ENCODE measurements at regions not wholly inside any gene's neighbourhood (a gene's known extent, or its start where the extent isn't known, plus 50 kb on each side); places are given as distances from the start of the nearest gene placed in this dataset.

DNA sequence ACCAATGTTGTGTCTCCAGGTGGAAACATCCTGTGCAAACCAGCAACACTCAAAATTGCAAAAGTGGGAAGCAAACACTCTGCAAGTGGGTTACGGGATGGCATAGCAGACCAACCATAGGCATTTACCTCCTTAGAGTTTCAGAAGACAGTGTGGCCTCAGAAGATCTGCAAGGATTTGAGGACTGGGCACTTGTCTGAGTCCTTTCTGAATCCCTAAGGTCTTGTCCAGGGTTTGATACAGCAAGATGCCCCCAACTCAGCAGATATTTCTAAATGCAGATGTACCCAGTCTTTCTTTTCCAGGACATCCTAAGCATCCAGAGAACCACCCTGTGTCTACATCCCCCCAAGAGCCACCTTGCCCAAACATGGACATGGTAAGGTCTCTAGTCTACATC is 51.7 kb upstream of the SHANK2 start:
- H3K9me3 ChIP-seq (ENCODE audit: control insufficient read depth in 2 of 2, low read length in 2 of 2): no peaks in the 10 kb centered on the region
- H3K27me3 ChIP-seq (ENCODE audit: control insufficient read depth in 2 of 2, insufficient read depth in 2 of 2, low read length in 2 of 2): no peaks in the 10 kb centered on the region
- H3K4me3 ChIP-seq (ENCODE audit: low read length in 2 of 2): no peak overlapping the region
- no peak overlapping the region for H3K27ac ChIP-seq (ENCODE audit: low read depth in 2 of 2, low read length in 2 of 2)
- no peaks in the 10 kb centered on the region for H3K36me3 ChIP-seq (ENCODE audit: control insufficient read depth in 2 of 2, insufficient read depth in 2 of 2, low read length in 2 of 2)
- no peak overlapping the region for H3K9ac ChIP-seq (ENCODE audit: low read depth in 1 of 2, low read length in 2 of 2)
- no peaks in the 10 kb centered on the region for H3K4me1 ChIP-seq (ENCODE audit: control insufficient read depth in 2 of 2, insufficient read depth in 2 of 2, low read length in 2 of 2)

- H3K4me1 ChIP-seq (ENCODE audit: control insufficient read depth in 2 of 2, insufficient read depth in 2 of 2, low read length in 2 of 2): no peaks in the 10 kb centered on the region
- H3K27ac ChIP-seq (ENCODE audit: low read depth in 2 of 2, low read length in 2 of 2): no peak overlapping the region
- H3K27me3 ChIP-seq (ENCODE audit: control insufficient read depth in 2 of 2, insufficient read depth in 2 of 2, low read length in 2 of 2): no peaks in the 10 kb centered on the region
- no peaks in the 10 kb centered on the region for H3K9me3 ChIP-seq (ENCODE audit: control insufficient read depth in 2 of 2, low read length in 2 of 2)
- no peaks in the 10 kb centered on the region for H3K36me3 ChIP-seq (ENCODE audit: control insufficient read depth in 2 of 2, insufficient read depth in 2 of 2, low read length in 2 of 2)
- no peak overlapping the region for H3K4me3 ChIP-seq (ENCODE audit: low read length in 2 of 2)
- no peak overlapping the region for H3K9ac ChIP-seq (ENCODE audit: low read depth in 1 of 2, low read length in 2 of 2)
These were observed 50.5 kb upstream of the SHANK2 start for GRCh38 chr11:71302911-71303310.

DNA sequence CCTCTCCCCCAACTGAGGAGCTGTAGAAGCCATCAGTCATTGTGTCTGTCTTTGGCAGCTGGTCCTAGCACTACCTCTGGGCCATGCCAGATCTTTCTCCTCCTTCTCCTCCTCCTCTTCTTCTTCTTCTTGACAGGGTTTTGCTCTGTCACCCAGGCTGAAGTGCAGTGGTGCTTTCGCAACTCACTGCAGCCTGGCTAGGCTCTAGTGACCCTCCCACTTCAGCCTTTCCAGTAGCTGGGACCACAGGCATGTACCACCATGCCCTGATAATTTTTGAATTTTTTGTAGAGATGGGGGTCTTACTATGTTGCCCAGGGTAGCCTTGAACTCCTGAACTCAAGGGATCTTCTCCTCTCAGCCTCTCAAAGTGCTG is 50.1 kb upstream of the SHANK2 start:
- no peak overlapping the region for H3K4me3 ChIP-seq (ENCODE audit: low read length in 2 of 2)
- no peaks in the 10 kb centered on the region for H3K9me3 ChIP-seq (ENCODE audit: control insufficient read depth in 2 of 2, low read length in 2 of 2)
- H3K36me3 ChIP-seq (ENCODE audit: control insufficient read depth in 2 of 2, insufficient read depth in 2 of 2, low read length in 2 of 2): no peaks in the 10 kb centered on the region
- no peak overlapping the region for H3K9ac ChIP-seq (ENCODE audit: low read depth in 1 of 2, low read length in 2 of 2)
- no peak overlapping the region for H3K27ac ChIP-seq (ENCODE audit: low read depth in 2 of 2, low read length in 2 of 2)
- H3K4me1 ChIP-seq (ENCODE audit: control insufficient read depth in 2 of 2, insufficient read depth in 2 of 2, low read length in 2 of 2): no peaks in the 10 kb centered on the region
- H3K27me3 ChIP-seq (ENCODE audit: control insufficient read depth in 2 of 2, insufficient read depth in 2 of 2, low read length in 2 of 2): no peaks in the 10 kb centered on the region
